ENCODE measurements at regions not wholly inside any gene's neighbourhood (a gene's known extent, or its start where the extent isn't known, plus 50 kb on each side); places are given as distances from the start of the nearest gene placed in this dataset.

DNA sequence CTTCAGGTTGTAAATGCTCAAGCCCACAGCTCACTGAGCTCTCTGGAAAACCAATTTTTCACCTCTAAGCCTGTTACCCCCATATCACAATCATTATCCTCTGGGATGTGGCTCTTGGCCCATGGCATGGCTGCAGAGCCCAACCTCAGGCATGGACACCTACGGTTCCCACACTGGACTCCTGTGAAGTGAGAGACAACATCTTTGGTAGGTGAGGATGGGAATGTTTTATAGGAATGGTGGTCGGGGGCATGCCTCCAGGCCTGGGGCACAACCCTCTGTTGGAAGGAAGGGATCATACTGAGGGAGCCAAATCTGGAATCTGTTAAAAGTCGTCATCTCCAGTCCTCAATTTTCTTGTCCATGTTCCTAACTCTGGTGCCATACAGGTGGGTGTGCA lies 179.1 kb downstream of the FOXD2 start:
- no peak for ATAC-seq (ENCODE audit: low read depth in 2 of 2)
- no peak overlapping the region for H3K27ac Mint-ChIP-seq
- no peaks in the 10 kb centered on the region for H3K36me3 Mint-ChIP-seq

DNA sequence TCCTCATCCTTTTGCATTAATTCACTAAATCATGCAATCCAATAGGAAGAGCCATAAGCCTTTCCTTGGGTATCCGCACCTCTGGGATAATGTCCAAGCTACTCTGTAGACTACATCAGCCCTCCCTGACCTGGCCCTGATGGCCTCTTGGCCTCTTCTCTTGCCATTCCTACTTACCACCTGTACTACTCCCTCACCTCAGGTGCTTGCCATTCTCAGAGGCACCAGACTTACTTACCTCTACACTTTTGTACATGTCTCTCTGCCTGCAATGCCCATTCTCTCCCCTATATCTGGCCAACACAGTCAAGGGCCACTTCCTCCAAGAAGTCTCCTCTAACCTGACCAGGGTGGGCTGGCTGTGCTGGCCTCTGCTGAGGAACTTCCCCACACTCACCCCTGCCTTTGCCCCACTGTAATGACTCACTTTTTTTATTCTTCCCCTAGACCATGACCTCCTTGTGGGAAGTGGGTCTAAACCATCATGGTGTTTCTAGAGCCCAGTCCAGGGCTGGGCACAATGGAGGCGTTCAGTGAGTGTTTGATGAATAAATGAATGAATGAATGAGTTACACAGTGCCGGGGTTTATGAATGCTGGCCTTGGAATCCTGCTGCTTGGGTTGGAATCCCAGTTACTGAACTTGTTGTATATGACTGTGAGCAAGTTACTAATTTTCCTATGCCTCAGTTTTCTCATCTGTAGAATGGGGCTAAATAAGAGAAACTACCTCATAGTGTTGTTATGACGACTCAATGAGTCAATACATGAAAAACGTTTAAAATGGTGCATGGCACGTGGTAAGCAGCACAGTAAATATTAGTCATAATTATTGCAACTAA lies 179.8 kb downstream of the FOXD2 start:
- Mint-ChIP-seq H3K4me3 (no peak overlapping the region), H3K27ac (no peak overlapping the region), H3K27me3 (no peaks in the 10 kb centered on the region), H3K9me3 (peaks cover 0 to 7% (median 0%) of the 10 kb centered on the region in 7 donors), H3K36me3 (no peaks in the 10 kb centered on the region), H3K4me1 (no peaks in the 10 kb centered on the region)
- no peak overlapping the region for H3K27ac ChIP-seq (ENCODE audit: insufficient read depth, low read length, poor library complexity, severe bottlenecking)
- H3K27me3 ChIP-seq (ENCODE audit: control insufficient read depth, insufficient read depth, low read length) = no peaks in the 10 kb centered on the region
- no peak for DNase-seq
- H3K36me3 ChIP-seq (ENCODE audit: control insufficient read depth, insufficient read depth, low read length) = no peaks in the 10 kb centered on the region
- H3K9me3 ChIP-seq (ENCODE audit: control insufficient read depth in 2 of 2, low read length in 2 of 2) = no peaks in the 10 kb centered on the region
- no peak for ATAC-seq (ENCODE audit: low read depth in 2 of 2)
- no peaks in the 10 kb centered on the region for H3K4me1 ChIP-seq (ENCODE audit: control insufficient read depth, insufficient read depth, low read length, poor library complexity, severe bottlenecking)
- no peak overlapping the region for H3K4me3 ChIP-seq (ENCODE audit: low read depth, low read length)

More for the DNA sequence above, 179.1 kb downstream of the FOXD2 start:
- H3K4me1 Mint-ChIP-seq = no peaks in the 10 kb centered on the region
- Histone ChIP-seq H3K36me3 (ENCODE audit: control insufficient read depth, insufficient read depth, low read length) (no peaks in the 10 kb centered on the region), H3K27ac (ENCODE audit: insufficient read depth, low read length, poor library complexity, severe bottlenecking) (no peak overlapping the region), H3K9me3 (ENCODE audit: control insufficient read depth in 2 of 2, low read length in 2 of 2) (no peaks in the 10 kb centered on the region), H3K4me1 (ENCODE audit: control insufficient read depth, insufficient read depth, low read length, poor library complexity, severe bottlenecking) (no peaks in the 10 kb centered on the region), H3K4me3 (ENCODE audit: low read depth, low read length) (no peak overlapping the region), H3K27me3 (ENCODE audit: control insufficient read depth, insufficient read depth, low read length) (no peaks in the 10 kb centered on the region)
- H3K27me3 Mint-ChIP-seq = no peaks in the 10 kb centered on the region
- no peak for DNase-seq
- H3K9me3 Mint-ChIP-seq = peaks cover 0 to 7% (median 0%) of the 10 kb centered on the region in 7 donors
- H3K4me3 Mint-ChIP-seq = no peak overlapping the region

DNA sequence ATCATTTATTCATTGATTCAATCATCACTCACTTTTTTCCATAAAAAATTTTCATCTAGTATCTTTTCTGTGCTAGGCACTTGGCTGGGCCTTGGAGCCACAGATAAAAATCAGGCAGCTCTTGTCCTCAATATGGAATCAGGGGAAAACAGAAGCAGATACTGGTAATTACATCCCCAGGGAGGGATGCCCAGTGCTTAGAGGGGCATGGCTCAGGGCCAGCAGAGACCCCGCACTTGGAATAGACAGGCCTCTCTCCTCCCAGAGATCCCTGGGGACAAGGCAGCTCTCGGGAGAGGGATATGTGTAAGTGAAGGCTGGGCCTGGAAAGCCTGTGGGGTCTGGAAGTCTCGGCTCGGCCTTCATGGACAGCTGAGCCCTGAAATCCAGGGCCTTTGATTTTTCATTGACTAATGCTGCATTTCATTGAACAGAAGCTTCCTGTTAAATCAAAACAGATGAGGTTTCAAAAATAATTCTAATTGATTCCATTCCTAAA lies 180.4 kb downstream of the FOXD2 start:
- H3K27me3 ChIP-seq (ENCODE audit: control insufficient read depth, insufficient read depth, low read length) = no peaks in the 10 kb centered on the region
- H3K27ac Mint-ChIP-seq = no peak overlapping the region
- H3K36me3 Mint-ChIP-seq = no peaks in the 10 kb centered on the region
- H3K4me3 Mint-ChIP-seq = no peak overlapping the region
- DNase-seq = no peak
- no peaks in the 10 kb centered on the region for H3K27me3 Mint-ChIP-seq
- no peaks in the 10 kb centered on the region for H3K4me1 Mint-ChIP-seq
- no peak overlapping the region for H3K27ac ChIP-seq (ENCODE audit: insufficient read depth, low read length, poor library complexity, severe bottlenecking)
- ATAC-seq (ENCODE audit: low read depth in 2 of 2) = no peak
- no peaks in the 10 kb centered on the region for H3K4me1 ChIP-seq (ENCODE audit: control insufficient read depth, insufficient read depth, low read length, poor library complexity, severe bottlenecking)
- no peaks in the 10 kb centered on the region for H3K36me3 ChIP-seq (ENCODE audit: control insufficient read depth, insufficient read depth, low read length)
- H3K9me3 ChIP-seq (ENCODE audit: control insufficient read depth in 2 of 2, low read length in 2 of 2) = no peaks in the 10 kb centered on the region
- peaks cover 0 to 4% (median 0%) of the 10 kb centered on the region in 7 donors for H3K9me3 Mint-ChIP-seq
- H3K4me3 ChIP-seq (ENCODE audit: low read depth, low read length) = no peak overlapping the region

DNA sequence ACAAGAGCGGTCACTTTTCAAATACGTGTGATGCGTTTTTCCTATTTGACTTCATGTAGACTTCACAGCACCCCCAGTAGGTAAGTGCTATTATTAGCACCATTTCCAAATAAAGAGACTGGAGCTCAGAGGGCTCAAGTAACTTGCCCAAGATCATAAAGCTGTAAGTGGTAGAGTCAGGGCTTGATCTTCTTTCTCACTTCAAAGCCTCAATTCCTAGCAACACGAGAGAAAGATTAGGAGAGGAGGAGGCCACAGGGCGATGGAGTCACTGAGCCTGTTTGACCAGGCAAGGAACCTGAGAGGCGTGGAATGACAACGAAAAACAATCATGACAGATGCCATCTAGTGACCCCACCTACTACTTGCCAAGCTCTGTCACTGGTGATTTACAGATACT lies 181.0 kb downstream of the FOXD2 start:
- H3K9me3 ChIP-seq (ENCODE audit: control insufficient read depth in 2 of 2, low read length in 2 of 2) = no peaks in the 10 kb centered on the region
- DNase-seq = no peak
- H3K4me1 ChIP-seq (ENCODE audit: control insufficient read depth, insufficient read depth, low read length, poor library complexity, severe bottlenecking) = no peaks in the 10 kb centered on the region
- Mint-ChIP-seq H3K4me1 (no peaks in the 10 kb centered on the region), H3K4me3 (no peak overlapping the region), H3K27me3 (no peaks in the 10 kb centered on the region), H3K36me3 (no peaks in the 10 kb centered on the region), H3K9me3 (peaks cover 0 to 4% (median 0%) of the 10 kb centered on the region in 7 donors), H3K27ac (no peak overlapping the region)
- no peaks in the 10 kb centered on the region for H3K27me3 ChIP-seq (ENCODE audit: control insufficient read depth, insufficient read depth, low read length)
- no peak overlapping the region for H3K4me3 ChIP-seq (ENCODE audit: low read depth, low read length)
- ATAC-seq (ENCODE audit: low read depth in 2 of 2) = no peak
- H3K27ac ChIP-seq (ENCODE audit: insufficient read depth, low read length, poor library complexity, severe bottlenecking) = no peak overlapping the region
- H3K36me3 ChIP-seq (ENCODE audit: control insufficient read depth, insufficient read depth, low read length) = no peaks in the 10 kb centered on the region

DNA sequence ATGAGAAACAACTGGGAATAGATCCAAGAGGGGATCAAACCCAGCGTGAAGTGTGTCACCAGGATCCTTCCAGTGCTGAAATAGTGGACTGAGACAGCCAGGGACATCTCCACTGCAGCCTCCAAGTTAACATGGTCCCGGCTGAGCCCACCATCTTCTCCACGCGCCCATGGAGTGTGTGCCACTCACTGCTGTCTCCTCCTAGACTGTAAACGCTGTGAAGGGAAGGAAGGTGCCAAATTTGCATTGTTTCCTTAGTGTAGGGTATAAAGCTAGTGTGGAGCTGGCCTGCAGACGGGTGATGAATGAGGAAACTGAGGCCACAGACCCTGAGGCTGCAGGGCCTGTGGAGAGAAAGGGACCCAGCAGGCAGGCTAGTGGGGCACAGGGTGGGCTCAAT lies 183.6 kb downstream of the FOXD2 start:
- H3K27ac ChIP-seq (ENCODE audit: insufficient read depth, low read length, poor library complexity, severe bottlenecking) = no peak overlapping the region
- DNase-seq = no peak
- peaks cover 7% of the 10 kb centered on the region for H3K27me3 Mint-ChIP-seq
- no peaks in the 10 kb centered on the region for H3K4me1 ChIP-seq (ENCODE audit: control insufficient read depth, insufficient read depth, low read length, poor library complexity, severe bottlenecking)
- no peak for ATAC-seq (ENCODE audit: low read depth in 2 of 2)
- H3K4me1 Mint-ChIP-seq = no peaks in the 10 kb centered on the region
- H3K9me3 ChIP-seq (ENCODE audit: control insufficient read depth in 2 of 2, low read length in 2 of 2) = no peaks in the 10 kb centered on the region
- H3K36me3 Mint-ChIP-seq = no peaks in the 10 kb centered on the region
- H3K36me3 ChIP-seq (ENCODE audit: control insufficient read depth, insufficient read depth, low read length) = no peaks in the 10 kb centered on the region
- H3K9me3 Mint-ChIP-seq = peaks cover 0 to 8% (median 0%) of the 10 kb centered on the region in 7 donors
- no peaks in the 10 kb centered on the region for H3K27me3 ChIP-seq (ENCODE audit: control insufficient read depth, insufficient read depth, low read length)
- no peak overlapping the region for H3K4me3 ChIP-seq (ENCODE audit: low read depth, low read length)
- H3K4me3 Mint-ChIP-seq = no peak overlapping the region
- no peak overlapping the region for H3K27ac Mint-ChIP-seq

DNA sequence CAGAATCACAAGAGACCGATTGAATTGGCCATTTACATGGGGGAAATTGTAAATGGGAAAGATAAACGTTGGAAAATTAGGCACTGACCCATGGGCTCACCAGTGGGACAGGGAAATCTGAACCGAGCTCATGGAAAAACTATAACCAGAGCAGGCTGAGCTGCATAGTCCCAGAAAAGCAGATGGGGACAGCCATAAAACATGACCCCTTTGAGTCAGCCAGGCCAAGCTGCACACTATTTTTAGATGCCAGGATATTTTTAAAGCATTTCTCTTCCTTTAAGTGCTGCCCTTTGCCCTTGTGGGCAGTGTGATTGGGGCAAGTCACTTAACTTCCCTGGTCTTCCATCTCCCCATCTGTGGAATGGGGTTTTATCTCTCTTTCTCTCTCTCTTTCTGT lies 184.1 kb downstream of the FOXD2 start:
- ATAC-seq (ENCODE audit: low read depth in 2 of 2) (no peak), DNase-seq (no peak)
- no peaks in the 10 kb centered on the region for H3K36me3 ChIP-seq (ENCODE audit: control insufficient read depth, insufficient read depth, low read length)
- no peak overlapping the region for H3K27ac ChIP-seq (ENCODE audit: insufficient read depth, low read length, poor library complexity, severe bottlenecking)
- Mint-ChIP-seq H3K27ac (no peak overlapping the region), H3K4me3 (no peak overlapping the region), H3K9me3 (peaks cover 0 to 8% (median 0%) of the 10 kb centered on the region in 7 donors), H3K4me1 (no peaks in the 10 kb centered on the region), H3K36me3 (no peaks in the 10 kb centered on the region), H3K27me3 (peaks cover 9% of the 10 kb centered on the region)
- H3K4me1 ChIP-seq (ENCODE audit: control insufficient read depth, insufficient read depth, low read length, poor library complexity, severe bottlenecking) = no peaks in the 10 kb centered on the region
- no peak overlapping the region for H3K4me3 ChIP-seq (ENCODE audit: low read depth, low read length)
- no peaks in the 10 kb centered on the region for H3K27me3 ChIP-seq (ENCODE audit: control insufficient read depth, insufficient read depth, low read length)
- H3K9me3 ChIP-seq (ENCODE audit: control insufficient read depth in 2 of 2, low read length in 2 of 2) = no peaks in the 10 kb centered on the region

DNA sequence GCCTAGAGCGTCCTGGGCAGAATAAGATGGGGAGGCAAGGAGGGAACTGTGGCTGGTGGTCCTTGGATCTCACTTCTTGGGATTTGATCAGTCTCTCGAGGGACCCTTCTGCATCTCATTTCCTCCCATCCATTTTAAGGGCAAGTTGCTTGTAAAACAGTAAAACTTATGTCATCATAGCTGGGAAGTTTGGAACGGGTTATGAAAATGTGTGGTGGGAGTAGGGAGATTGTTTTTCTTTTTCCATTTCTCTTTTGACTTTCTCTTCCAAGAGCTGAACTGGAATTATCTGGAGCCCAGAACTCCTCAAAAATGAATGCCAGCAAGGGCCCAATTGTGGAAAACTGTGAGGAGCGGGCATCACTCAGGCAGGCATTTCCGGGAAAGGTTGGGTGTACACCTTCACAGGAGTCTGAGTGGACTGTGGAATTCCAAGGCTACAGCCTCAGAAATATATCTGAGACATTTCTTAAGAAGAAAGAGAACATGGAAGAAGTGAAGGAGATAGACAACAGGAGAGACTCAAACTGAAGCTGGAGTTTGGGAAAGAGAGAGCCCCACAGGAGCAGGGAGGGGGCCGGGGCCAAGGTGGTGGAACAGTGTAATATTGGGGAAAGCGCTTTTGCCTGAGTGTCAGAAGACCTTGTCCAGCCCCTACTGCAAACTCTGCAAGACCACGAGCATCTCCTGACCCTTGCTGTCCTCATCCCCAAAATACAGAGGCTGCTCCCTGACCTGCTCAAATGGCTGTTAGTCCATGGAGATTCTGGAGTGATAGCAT lies 185.1 kb downstream of the FOXD2 start:
- H3K27ac ChIP-seq (ENCODE audit: insufficient read depth, low read length, poor library complexity, severe bottlenecking) = no peak overlapping the region
- H3K4me1 ChIP-seq (ENCODE audit: control insufficient read depth, insufficient read depth, low read length, poor library complexity, severe bottlenecking) = no peaks in the 10 kb centered on the region
- DNase-seq (no peak), ATAC-seq (ENCODE audit: low read depth in 2 of 2) (no peak)
- no peaks in the 10 kb centered on the region for H3K9me3 ChIP-seq (ENCODE audit: control insufficient read depth in 2 of 2, low read length in 2 of 2)
- no peak overlapping the region for H3K4me3 ChIP-seq (ENCODE audit: low read depth, low read length)
- Mint-ChIP-seq H3K27me3 (peaks cover 12% of the 10 kb centered on the region), H3K4me1 (no peaks in the 10 kb centered on the region), H3K4me3 (no peak overlapping the region), H3K36me3 (no peaks in the 10 kb centered on the region), H3K9me3 (peaks cover 0 to 5% (median 0%) of the 10 kb centered on the region in 7 donors), H3K27ac (no peak overlapping the region)
- H3K27me3 ChIP-seq (ENCODE audit: control insufficient read depth, insufficient read depth, low read length) = no peaks in the 10 kb centered on the region
- H3K36me3 ChIP-seq (ENCODE audit: control insufficient read depth, insufficient read depth, low read length) = no peaks in the 10 kb centered on the region

Measured in CD4-positive, CD25-positive, alpha-beta regulatory T cell (primary cell).